B cell (primary cell): ENCODE measurements at regions not wholly inside any gene's neighbourhood (a gene's known extent, or its start where the extent isn't known, plus 50 kb on each side); places are given as distances from the start of the nearest gene placed in this dataset.

Experiments
- CTCF ChIP-seq: fragments of 200-600 bp; IDR thresholded peaks from one replicate; pipeline ENCODE4 v1.8.0; 2022; ENCODE audit warnings: antibody characterized with exemption, mild to moderate bottlenecking
- EZH2 ChIP-seq: IDR thresholded peaks from 2 replicates; pipeline ENCODE4 v1.6.1; 2012; ENCODE audit warnings: borderline replicate concordance, low read depth, mild to moderate bottlenecking, moderate library complexity, low read length; ENCODE audit not compliant: insufficient read depth, poor library complexity, severe bottlenecking

GRCh38 chr18:42333558-42333957 is 378.5 kb downstream of the PIK3C3 start:
- TF ChIP-seq CTCF, result no peak
- TF ChIP-seq EZH2, result no peak
